OCI-LY1 (cell line): ENCODE measurements at regions not wholly inside any gene's neighbourhood (a gene's known extent, or its start where the extent isn't known, plus 50 kb on each side); places are given as distances from the start of the nearest gene placed in this dataset.

Experiments
- H2AFZ ChIP-seq: fragments of 200-600 bp; sonication (generic), shearing (Covaris generic); 2 replicates; pipeline ENCODE4 v1.6.0; 2014; ENCODE audit warnings: antibody characterized with exemption, mild to moderate bottlenecking, low read length
- H3F3A ChIP-seq: fragments of 200-600 bp; sonication (generic), shearing (Covaris generic); 2 replicates; pipeline ENCODE4 v1.6.0; 2014; ENCODE audit warnings: mild to moderate bottlenecking, antibody characterized with exemption, low read length, moderate library complexity; ENCODE audit not compliant: insufficient read depth
- H3K27ac ChIP-seq: fragments of 200-600 bp; sonication (generic); 2 replicates; pipeline ENCODE4 v1.5.1; 2014; ENCODE audit warnings: low read length, mixed run types, mild to moderate bottlenecking, low read depth; ENCODE audit not compliant: poor library complexity, severe bottlenecking
- H3K27me3 ChIP-seq: fragments of 200-600 bp; sonication (generic); 2 replicates; pipeline ENCODE4 v1.6.0; 2014; ENCODE audit warnings: antibody characterized with exemption, mild to moderate bottlenecking, low read length, moderate library complexity; ENCODE audit not compliant: insufficient read depth
- H3K36me3 ChIP-seq: fragments of 200-600 bp; sonication (generic); 2 replicates; pipeline ENCODE4 v1.6.1; 2014; ENCODE audit warnings: mild to moderate bottlenecking, antibody characterized with exemption, low read length, moderate library complexity, mixed read lengths; ENCODE audit not compliant: insufficient read depth
- H3K4me1 ChIP-seq: fragments of 200-600 bp; sonication (generic); 2 replicates; pipeline ENCODE4 v1.5.1; 2014; ENCODE audit warnings: mild to moderate bottlenecking, low read length, moderate library complexity; ENCODE audit not compliant: insufficient read depth, severe bottlenecking
- H3K4me2 ChIP-seq: fragments of 200-600 bp; sonication (generic), shearing (Covaris generic); 2 replicates; pipeline ENCODE4 v1.6.1; 2014; ENCODE audit warnings: low read length
- H3K4me3 ChIP-seq: fragments of 200-600 bp; sonication (generic); 2 replicates; pipeline ENCODE4 v1.5.1; 2014; ENCODE audit warnings: low read length, low read depth, mild to moderate bottlenecking, mixed read lengths; ENCODE audit not compliant: poor library complexity, severe bottlenecking
- H3K79me2 ChIP-seq: fragments of 200-600 bp; shearing (Covaris generic); 2 replicates; pipeline ENCODE4 v1.6.1; 2016; ENCODE audit warnings: mixed run types, low read length, mixed read lengths; ENCODE audit not compliant: insufficient read depth
- H3K9ac ChIP-seq: fragments of 200-600 bp; sonication (generic), shearing (Covaris generic); 2 replicates; pipeline ENCODE4 v1.6.1; 2014; ENCODE audit warnings: mild to moderate bottlenecking, low read length, mixed read lengths
- H3K9me2 ChIP-seq: fragments of 200-600 bp; sonication (generic), shearing (Covaris generic); 2 replicates; pipeline ENCODE4 v1.6.1; 2014; ENCODE audit warnings: low read depth, mild to moderate bottlenecking, low read length, mixed read lengths
- H3K9me3 ChIP-seq: fragments of 200-600 bp; shearing (Covaris generic); 2 replicates; pipeline ENCODE4 v1.6.1; 2014; ENCODE audit warnings: low read length, mixed read lengths
- H4K20me1 ChIP-seq: fragments of 200-600 bp; sonication (generic), shearing (Covaris generic); 2 replicates; pipeline ENCODE4 v1.6.0; 2016; ENCODE audit warnings: mild to moderate bottlenecking, low read length; ENCODE audit not compliant: insufficient read depth
- EZH2 ChIP-seq: fragments of 200-600 bp; sonication (generic), shearing (Covaris generic); IDR thresholded peaks from 2 replicates; pipeline ENCODE4 v1.8.0; 2017; ENCODE audit warnings: borderline replicate concordance, mixed run types, mild to moderate bottlenecking, antibody characterized with exemption, low read length, moderate library complexity, mixed read lengths
- TF ChIP-seq, protein P1 (sequence below): fragments of 200-600 bp; sonication (generic), shearing (Covaris generic); IDR thresholded peaks from 2 replicates; pipeline ENCODE4 v1.5.1; 2017; ENCODE audit warnings: mild to moderate bottlenecking, antibody characterized with exemption, low read length, moderate library complexity, mixed read lengths

DNA sequence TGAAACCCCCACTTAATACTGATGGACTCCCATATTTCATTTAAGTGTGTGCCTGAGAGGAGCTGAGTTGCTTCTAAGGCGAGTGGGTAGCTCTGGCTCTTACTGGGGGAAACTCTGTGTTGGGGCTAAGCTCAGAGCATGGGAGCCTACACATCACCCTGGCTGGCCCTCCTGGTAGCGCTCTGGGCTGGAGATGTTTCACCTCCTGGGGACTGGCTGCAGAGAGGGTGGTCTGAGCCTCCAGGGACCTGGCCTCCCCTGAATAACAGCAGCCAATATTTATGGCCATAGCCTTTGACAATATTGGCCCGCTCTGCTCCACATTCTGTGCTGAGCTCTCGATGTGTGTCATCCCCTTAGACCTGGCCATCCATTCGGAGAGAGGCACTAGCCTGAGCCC lies 316.5 kb downstream of the ZNF536 start:
- Histone ChIP-seq H3K9me3 (no peaks in the 10 kb centered on the region), H3K27me3 (no peaks in the 10 kb centered on the region), H3F3A (no peaks in the 10 kb centered on the region), H3K79me2 (no peaks in the 10 kb centered on the region), H3K4me2 (no peak overlapping the region), H3K4me1 (no peaks in the 10 kb centered on the region), H3K9ac (no peak overlapping the region), H3K9me2 (no peaks in the 10 kb centered on the region), H3K27ac (no peak overlapping the region), H3K4me3 (no peak overlapping the region), H2AFZ (no peak overlapping the region), H3K36me3 (no peaks in the 10 kb centered on the region), H4K20me1 (no peaks in the 10 kb centered on the region)
- TF ChIP-seq, protein P1, sequence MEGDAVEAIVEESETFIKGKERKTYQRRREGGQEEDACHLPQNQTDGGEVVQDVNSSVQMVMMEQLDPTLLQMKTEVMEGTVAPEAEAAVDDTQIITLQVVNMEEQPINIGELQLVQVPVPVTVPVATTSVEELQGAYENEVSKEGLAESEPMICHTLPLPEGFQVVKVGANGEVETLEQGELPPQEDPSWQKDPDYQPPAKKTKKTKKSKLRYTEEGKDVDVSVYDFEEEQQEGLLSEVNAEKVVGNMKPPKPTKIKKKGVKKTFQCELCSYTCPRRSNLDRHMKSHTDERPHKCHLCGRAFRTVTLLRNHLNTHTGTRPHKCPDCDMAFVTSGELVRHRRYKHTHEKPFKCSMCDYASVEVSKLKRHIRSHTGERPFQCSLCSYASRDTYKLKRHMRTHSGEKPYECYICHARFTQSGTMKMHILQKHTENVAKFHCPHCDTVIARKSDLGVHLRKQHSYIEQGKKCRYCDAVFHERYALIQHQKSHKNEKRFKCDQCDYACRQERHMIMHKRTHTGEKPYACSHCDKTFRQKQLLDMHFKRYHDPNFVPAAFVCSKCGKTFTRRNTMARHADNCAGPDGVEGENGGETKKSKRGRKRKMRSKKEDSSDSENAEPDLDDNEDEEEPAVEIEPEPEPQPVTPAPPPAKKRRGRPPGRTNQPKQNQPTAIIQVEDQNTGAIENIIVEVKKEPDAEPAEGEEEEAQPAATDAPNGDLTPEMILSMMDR = no peak
- TF ChIP-seq EZH2 = no peak

DNA sequence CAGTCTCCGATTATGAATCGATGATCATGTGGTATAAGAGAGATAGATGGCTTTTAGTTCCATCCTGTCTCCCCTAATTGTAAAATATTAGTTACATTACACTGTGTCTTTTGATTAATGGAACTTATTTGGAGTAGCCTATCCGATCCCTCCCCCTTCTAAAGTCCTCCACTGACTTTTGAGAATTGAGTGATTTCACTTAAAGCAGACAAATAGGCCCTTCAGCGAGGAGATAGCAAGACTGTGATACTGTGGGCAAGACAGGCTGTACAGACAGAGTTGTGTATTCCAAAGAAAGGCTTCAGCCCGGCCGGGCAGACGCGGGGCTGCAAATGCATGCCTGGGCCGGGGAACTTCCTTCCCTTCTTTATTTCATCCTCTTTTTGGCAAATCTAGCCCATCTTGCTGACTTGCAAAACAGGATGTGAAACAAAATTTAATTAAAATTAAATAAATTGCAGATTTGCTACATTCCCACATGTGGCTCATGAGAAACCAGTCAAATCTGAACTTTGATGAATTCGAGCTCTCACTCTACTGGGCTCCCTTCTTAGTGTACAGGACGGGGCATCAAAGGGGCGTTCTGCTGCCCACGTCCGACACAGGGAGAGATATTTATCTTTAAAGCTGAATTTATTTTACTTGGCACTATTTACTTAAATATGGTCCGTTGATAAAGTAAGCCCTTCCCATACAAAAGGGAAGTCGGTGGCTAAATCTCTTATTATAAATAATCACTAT lies 314.8 kb downstream of the ZNF536 start:
- Histone ChIP-seq H3K79me2 (no peaks in the 10 kb centered on the region), H3K9ac (no peak overlapping the region), H3K4me1 (no peaks in the 10 kb centered on the region), H3K27ac (no peak overlapping the region), H3K9me3 (no peaks in the 10 kb centered on the region), H3K36me3 (no peaks in the 10 kb centered on the region), H3K4me2 (no peak overlapping the region), H3K9me2 (no peaks in the 10 kb centered on the region), H3K4me3 (no peak overlapping the region), H4K20me1 (no peaks in the 10 kb centered on the region), H3F3A (no peaks in the 10 kb centered on the region), H2AFZ (no peak overlapping the region), H3K27me3 (no peaks in the 10 kb centered on the region)
- TF ChIP-seq, protein P1 = no peak
- TF ChIP-seq EZH2 = no peak

DNA sequence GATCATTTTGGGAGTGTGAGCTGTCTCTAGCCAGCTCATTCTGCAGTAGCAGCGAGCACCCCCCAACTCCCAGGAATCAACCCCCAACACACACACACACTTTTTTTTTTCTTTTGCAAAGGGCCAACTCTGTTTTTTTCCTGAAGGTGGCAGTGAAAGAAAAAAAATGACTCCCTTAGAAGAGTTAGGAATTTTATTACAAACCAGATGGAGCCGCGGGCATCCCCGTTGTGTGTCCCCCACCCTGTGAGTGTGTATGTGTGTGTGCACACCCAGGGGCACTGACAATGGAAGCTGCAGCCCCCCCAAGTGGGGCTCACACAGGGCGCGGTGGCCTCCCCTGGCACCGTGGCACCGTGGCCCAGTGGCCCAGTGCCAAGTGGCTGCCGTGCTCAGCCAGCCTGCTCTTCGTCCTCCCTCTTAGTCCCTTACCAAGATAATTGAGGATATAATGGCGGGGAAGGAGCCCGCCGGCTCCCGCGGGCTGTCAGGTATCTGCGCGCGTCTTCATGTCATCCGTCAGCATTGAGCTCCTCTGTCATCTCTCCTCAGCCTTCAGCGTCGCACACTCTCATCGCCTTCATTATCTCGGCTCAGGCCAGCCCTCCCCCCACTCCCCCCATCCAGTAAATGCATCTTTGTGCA lies 314.1 kb downstream of the ZNF536 start:
- no peak overlapping the region for H3K4me2 ChIP-seq
- no peak overlapping the region for H2AFZ ChIP-seq
- H3K4me3 ChIP-seq = no peak overlapping the region
- no peak overlapping the region for H3K27ac ChIP-seq
- no peaks in the 10 kb centered on the region for H3K9me3 ChIP-seq
- no peaks in the 10 kb centered on the region for H3K36me3 ChIP-seq
- H3K9me2 ChIP-seq = no peaks in the 10 kb centered on the region
- H3K79me2 ChIP-seq = no peaks in the 10 kb centered on the region
- no peaks in the 10 kb centered on the region for H4K20me1 ChIP-seq
- no peak overlapping the region for H3K9ac ChIP-seq
- no peaks in the 10 kb centered on the region for H3K27me3 ChIP-seq
- no peak for TF ChIP-seq EZH2
- TF ChIP-seq, protein P1 = no peak
- no peaks in the 10 kb centered on the region for H3K4me1 ChIP-seq
- no peaks in the 10 kb centered on the region for H3F3A ChIP-seq
